ENCODE measurements at regions not wholly inside any gene's neighbourhood (a gene's known extent, or its start where the extent isn't known, plus 50 kb on each side); places are given as distances from the start of the nearest gene placed in this dataset.

GRCh38 chr2:13180729-13181128, 464.0 kb downstream of the TRIB2 start:
- DNase-seq (ENCODE audit: extremely low spot score) = no peak
- no peak for TF ChIP-seq ELF4 (IDR thresholded peaks at IDR 0.05)
- TF ChIP-seq FOXK2 (IDR thresholded peaks at IDR 0.05) = no peak
- TF ChIP-seq ARNT (IDR thresholded peaks at IDR 0.05) = no peak
- TF ChIP-seq TARDBP (IDR thresholded peaks at IDR 0.05) = no peak
- no peak for TF ChIP-seq PKNOX1 (IDR thresholded peaks at IDR 0.05)
- TF ChIP-seq HDGF (IDR thresholded peaks at IDR 0.05; ENCODE audit: borderline replicate concordance) = no peak
- no peak for TF ChIP-seq LEF1 (IDR thresholded peaks at IDR 0.05; ENCODE audit: borderline replicate concordance)
- CTCF ChIA-PET = no interaction called here
- POLR2A ChIA-PET = no interaction called here

- ChIA-PET POLR2A (no interaction called here), CTCF (no interaction called here)
- no peak for DNase-seq (ENCODE audit: extremely low spot score)
- no peak for TF ChIP-seq PKNOX1 (IDR thresholded peaks at IDR 0.05)
- no peak for TF ChIP-seq FOXM1 (IDR thresholded peaks at IDR 0.05; ENCODE audit: borderline replicate concordance)
- no peak for TF ChIP-seq HDGF (IDR thresholded peaks at IDR 0.05; ENCODE audit: borderline replicate concordance)
- no peak for TF ChIP-seq ELF4 (IDR thresholded peaks at IDR 0.05)
- TF ChIP-seq NFRKB (IDR thresholded peaks at IDR 0.05) = no peak
- TF ChIP-seq LEF1 (IDR thresholded peaks at IDR 0.05; ENCODE audit: borderline replicate concordance) = no peak
- TF ChIP-seq FOXA1 (IDR thresholded peaks at IDR 0.05) = no peak
These were observed 476.3 kb downstream of the TRIB2 start for GRCh38 chr2:13193075-13193474.

- DNase-seq (ENCODE audit: extremely low spot score) = no peak
- ChIA-PET POLR2A (no interaction called here), CTCF (no interaction called here)
- TF ChIP-seq LEF1 (IDR thresholded peaks at IDR 0.05; ENCODE audit: borderline replicate concordance) = no peak
- no peak for TF ChIP-seq ARNT (IDR thresholded peaks at IDR 0.05)
These were observed 477.2 kb downstream of the TRIB2 start for GRCh38 chr2:13193900-13194299.

GRCh38 chr2:13195270-13195669, 478.5 kb downstream of the TRIB2 start:
- TF ChIP-seq ELF4 (IDR thresholded peaks at IDR 0.05) (no peak), TARDBP (IDR thresholded peaks at IDR 0.05) (no peak), ZNF384 (IDR thresholded peaks at IDR 0.05) (no peak), CTBP1 (IDR thresholded peaks at IDR 0.05; ENCODE audit: borderline replicate concordance) (no peak), FOXM1 (IDR thresholded peaks at IDR 0.05; ENCODE audit: borderline replicate concordance) (no peak), BHLHE40 (IDR thresholded peaks at IDR 0.05; ENCODE audit: borderline replicate concordance) (no peak), SP1 (IDR thresholded peaks at IDR 0.05) (no peak), LEF1 (IDR thresholded peaks at IDR 0.05; ENCODE audit: borderline replicate concordance) (no peak), FOXA1 (IDR thresholded peaks at IDR 0.05) (no peak), NFRKB (IDR thresholded peaks at IDR 0.05) (no peak), L3MBTL2 (conservative IDR thresholded peaks at IDR 0.05) (no peak), ARNT (IDR thresholded peaks at IDR 0.05) (no peak), HDGF (IDR thresholded peaks at IDR 0.05; ENCODE audit: borderline replicate concordance) (no peak), PKNOX1 (IDR thresholded peaks at IDR 0.05) (no peak), FOXK2 (IDR thresholded peaks at IDR 0.05) (no peak), SUZ12 (IDR thresholded peaks at IDR 0.05) (no peak)
- POLR2A ChIA-PET = no interaction called here
- no peak for DNase-seq (ENCODE audit: extremely low spot score)
- CTCF ChIA-PET = no interaction called here

- POLR2A ChIA-PET = no interaction called here
- TF ChIP-seq FOXM1 (IDR thresholded peaks at IDR 0.05; ENCODE audit: borderline replicate concordance) = no peak
- no peak for TF ChIP-seq PKNOX1 (IDR thresholded peaks at IDR 0.05)
- TF ChIP-seq ELF4 (IDR thresholded peaks at IDR 0.05) = no peak
- no peak for TF ChIP-seq CTBP1 (IDR thresholded peaks at IDR 0.05; ENCODE audit: borderline replicate concordance)
- TF ChIP-seq ARNT (IDR thresholded peaks at IDR 0.05) = no peak
- no peak for TF ChIP-seq SP1 (IDR thresholded peaks at IDR 0.05)
- no peak for TF ChIP-seq FOXK2 (IDR thresholded peaks at IDR 0.05)
- no peak for DNase-seq (ENCODE audit: extremely low spot score)
- CTCF ChIA-PET = no interaction called here
These were observed 480.5 kb downstream of the TRIB2 start for GRCh38 chr2:13197248-13197647.

GRCh38 chr2:13201924-13202323, 485.2 kb downstream of the TRIB2 start:
- CTCF ChIA-PET = no interaction called here
- DNase-seq (ENCODE audit: extremely low spot score) = no peak
- POLR2A ChIA-PET = no interaction called here
- no peak for TF ChIP-seq ZNF384 (IDR thresholded peaks at IDR 0.05)
- TF ChIP-seq SP1 (IDR thresholded peaks at IDR 0.05) = no peak
- TF ChIP-seq L3MBTL2 (conservative IDR thresholded peaks at IDR 0.05) = no peak
- no peak for TF ChIP-seq PKNOX1 (IDR thresholded peaks at IDR 0.05)
- no peak for TF ChIP-seq ARNT (IDR thresholded peaks at IDR 0.05)
- TF ChIP-seq FOXM1 (IDR thresholded peaks at IDR 0.05; ENCODE audit: borderline replicate concordance) = no peak
- no peak for TF ChIP-seq TARDBP (IDR thresholded peaks at IDR 0.05)
- TF ChIP-seq HDGF (IDR thresholded peaks at IDR 0.05; ENCODE audit: borderline replicate concordance) = no peak
- no peak for TF ChIP-seq CTBP1 (IDR thresholded peaks at IDR 0.05; ENCODE audit: borderline replicate concordance)
- TF ChIP-seq SUZ12 (IDR thresholded peaks at IDR 0.05) = no peak
- TF ChIP-seq FOXK2 (IDR thresholded peaks at IDR 0.05) = no peak
- no peak for TF ChIP-seq NFRKB (IDR thresholded peaks at IDR 0.05)
- no peak for TF ChIP-seq FOXA1 (IDR thresholded peaks at IDR 0.05)
- no peak for TF ChIP-seq ELF4 (IDR thresholded peaks at IDR 0.05)
- TF ChIP-seq LEF1 (IDR thresholded peaks at IDR 0.05; ENCODE audit: borderline replicate concordance) = no peak
- TF ChIP-seq BHLHE40 (IDR thresholded peaks at IDR 0.05; ENCODE audit: borderline replicate concordance) = no peak

Data from HEK293T (cell line).